Left lobe of liver (tissue), 2 donors: ENCODE measurements at regions not wholly inside any gene's neighbourhood (a gene's known extent, or its start where the extent isn't known, plus 50 kb on each side); places are given as distances from the start of the nearest gene placed in this dataset.
"Not testable (repeated sequence)": the region's sequence is repeated elsewhere in the genome, so short reads cannot be mapped to it uniquely, and the experiment has no call there.

Experiments
- ATAC-seq: fragments of 200-7000 bp; cut with Tn5 transposase; one replicate; pipeline ENCODE4 v1.9.1; 2020; ENCODE audit warnings: mild to moderate bottlenecking, moderate library complexity
- DNase-seq: peaks from one replicate; pipeline ENCODE4 v3.0.0-alpha.2; 2020; ENCODE audit warnings: low spot score
- donor health status: DM: no; HTN: no; CAD: no; lungs with moderate emphysema.
- donor health status: DM: no; HTN: yes; CAD: no.

DNA sequence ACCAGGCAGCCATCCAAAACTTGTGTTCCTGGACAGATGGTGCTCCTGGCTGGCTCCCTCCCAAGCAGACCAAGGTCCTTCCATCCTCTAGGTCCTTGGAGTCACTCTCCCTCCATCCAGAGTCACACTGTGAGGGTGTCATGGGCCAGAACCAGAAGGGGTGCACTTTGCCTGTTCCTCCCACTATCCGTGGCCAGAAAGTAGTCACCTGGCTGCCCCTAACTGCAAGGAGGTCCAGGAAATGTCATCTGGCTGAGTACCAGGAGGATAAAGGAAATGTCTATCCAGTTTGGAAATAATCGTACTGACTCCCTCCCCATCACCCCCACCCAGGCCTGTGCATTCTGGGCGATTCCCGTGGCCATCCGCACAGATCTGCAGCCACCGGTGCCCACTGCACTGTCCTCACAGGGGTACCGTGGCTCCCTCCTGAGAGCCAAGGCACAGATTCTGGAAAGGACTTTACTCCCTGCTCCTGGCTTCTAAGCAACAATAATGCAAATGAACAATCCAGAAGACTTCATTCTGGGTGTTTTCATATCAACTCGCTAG is 253.2 kb downstream of the NPHP4 start:
- DNase-seq = no peak
- ATAC-seq = no peak

GRCh38 chr1:5737081-5737480 is 255.1 kb downstream of the NPHP4 start:
- DNase-seq (no peak), ATAC-seq (no peak)

DNA sequence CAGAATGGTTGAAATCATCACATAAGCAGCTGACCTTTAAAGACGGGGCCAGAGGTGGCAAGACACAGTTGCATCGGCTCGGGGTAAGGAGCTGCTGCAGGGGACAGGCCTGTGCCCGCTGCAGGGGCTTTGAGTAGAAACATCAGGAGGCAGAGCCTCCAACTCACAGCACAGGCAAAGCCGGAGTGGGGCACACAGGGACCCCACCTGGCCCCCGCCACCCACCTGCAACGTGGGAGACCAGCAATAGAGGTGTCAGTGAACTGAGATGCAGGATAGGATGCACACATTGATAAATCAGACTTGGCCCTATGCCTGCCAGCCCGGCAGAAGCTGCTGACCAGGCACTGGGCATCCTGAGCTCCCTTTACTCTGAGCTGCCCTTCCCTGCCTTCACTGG is 257.2 kb downstream of the NPHP4 start:
- ATAC-seq (no peak), DNase-seq (no peak)

DNA sequence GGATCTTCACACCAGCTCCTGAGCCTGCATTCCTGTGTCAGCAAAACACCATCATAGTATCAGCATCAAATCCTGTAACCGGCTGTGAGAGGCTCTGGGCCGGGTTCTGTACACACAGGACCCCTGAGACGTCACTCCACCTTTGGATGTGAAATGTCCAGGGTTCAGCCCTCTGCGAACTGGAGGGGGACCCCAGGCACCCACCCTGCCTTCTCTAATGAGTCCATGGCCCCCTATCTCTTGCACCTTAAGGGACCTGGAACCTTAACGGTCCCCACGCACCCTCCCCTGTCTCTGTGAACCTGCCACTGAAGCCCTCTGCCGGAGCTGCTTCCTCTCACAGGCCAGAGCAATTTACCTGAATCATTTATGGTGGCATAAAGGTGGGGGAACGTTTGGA is 257.8 kb downstream of the NPHP4 start:
- ATAC-seq (no peak), DNase-seq (no peak)

- DNase-seq (no peak), ATAC-seq (no peak)
These were observed 258.6 kb downstream of the NPHP4 start for GRCh38 chr1:5733596-5733995.

- ATAC-seq (no peak), DNase-seq (no peak)
These were observed 261.2 kb downstream of the NPHP4 start for GRCh38 chr1:5731110-5731423.

GRCh38 chr1:5730272-5731109 is 261.7 kb downstream of the NPHP4 start:
- no peak for ATAC-seq
- DNase-seq = no peak

DNA sequence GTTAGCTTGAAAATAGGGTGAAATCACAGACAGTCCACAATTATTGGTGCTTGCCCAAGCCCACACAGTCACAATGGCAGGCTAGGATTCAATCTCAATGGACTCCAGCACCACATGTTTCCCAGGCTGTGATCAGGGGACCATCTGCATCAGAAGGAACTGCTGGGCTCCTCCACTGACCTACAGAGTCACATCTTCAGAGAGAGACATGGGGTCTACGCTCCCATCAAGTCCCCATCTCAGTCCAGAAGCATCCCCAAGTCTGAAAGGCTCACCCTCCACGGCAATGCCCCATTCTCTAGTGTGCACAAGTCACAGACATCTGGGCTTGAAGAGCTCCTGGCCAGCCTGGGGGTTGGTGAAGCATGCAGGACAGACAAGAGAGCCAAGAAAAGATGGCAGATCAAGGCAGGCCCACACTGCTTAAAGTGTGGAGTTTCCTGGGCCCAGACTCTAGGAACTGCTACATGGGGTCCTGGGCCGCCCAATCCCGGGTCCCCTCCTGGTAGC is 262.5 kb downstream of the NPHP4 start:
- no peak for ATAC-seq

DNA sequence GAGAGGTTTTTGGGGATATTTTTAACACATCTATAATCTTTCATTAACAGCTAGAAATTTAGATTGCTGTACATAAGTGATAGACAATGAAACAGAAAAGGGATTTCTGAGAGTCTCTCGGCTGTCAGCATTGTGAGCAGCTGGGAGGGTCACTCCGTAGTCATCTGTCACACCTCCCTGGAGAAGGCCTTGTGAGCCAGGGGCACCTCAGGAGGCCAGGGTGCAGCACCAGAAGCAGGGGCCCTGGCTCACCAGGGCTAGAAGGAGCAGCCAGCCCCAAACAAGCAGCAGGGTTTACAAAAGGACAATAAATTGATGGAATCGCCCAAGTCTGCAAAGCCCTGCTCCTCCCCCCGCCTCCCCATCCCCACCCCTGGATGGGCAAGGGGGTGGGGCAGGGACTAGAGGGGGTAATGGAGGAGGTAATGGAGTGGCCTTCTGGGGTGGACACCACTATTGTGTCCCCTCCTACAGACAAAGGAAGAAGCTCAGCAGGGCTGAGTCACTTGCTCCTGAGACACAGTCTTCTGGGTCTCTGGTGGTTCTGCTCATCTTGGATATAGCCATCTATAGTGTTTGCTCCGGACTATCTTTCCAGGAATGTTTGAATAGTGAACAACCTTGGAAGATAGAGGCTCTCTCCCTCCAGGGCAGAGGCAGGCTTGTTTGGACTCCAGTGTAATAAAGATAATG is 263.4 kb downstream of the NPHP4 start:
- no peak for ATAC-seq
- no peak for DNase-seq

More for the DNA sequence above, 262.5 kb downstream of the NPHP4 start:
- no peak for DNase-seq

GRCh38 chr1:5727871-5728643 is 264.2 kb downstream of the NPHP4 start:
- DNase-seq (no peak), ATAC-seq (no peak)

GRCh38 chr1:5727191-5727590 is 265.0 kb downstream of the NPHP4 start:
- ATAC-seq (no peak), DNase-seq (no peak)

DNA sequence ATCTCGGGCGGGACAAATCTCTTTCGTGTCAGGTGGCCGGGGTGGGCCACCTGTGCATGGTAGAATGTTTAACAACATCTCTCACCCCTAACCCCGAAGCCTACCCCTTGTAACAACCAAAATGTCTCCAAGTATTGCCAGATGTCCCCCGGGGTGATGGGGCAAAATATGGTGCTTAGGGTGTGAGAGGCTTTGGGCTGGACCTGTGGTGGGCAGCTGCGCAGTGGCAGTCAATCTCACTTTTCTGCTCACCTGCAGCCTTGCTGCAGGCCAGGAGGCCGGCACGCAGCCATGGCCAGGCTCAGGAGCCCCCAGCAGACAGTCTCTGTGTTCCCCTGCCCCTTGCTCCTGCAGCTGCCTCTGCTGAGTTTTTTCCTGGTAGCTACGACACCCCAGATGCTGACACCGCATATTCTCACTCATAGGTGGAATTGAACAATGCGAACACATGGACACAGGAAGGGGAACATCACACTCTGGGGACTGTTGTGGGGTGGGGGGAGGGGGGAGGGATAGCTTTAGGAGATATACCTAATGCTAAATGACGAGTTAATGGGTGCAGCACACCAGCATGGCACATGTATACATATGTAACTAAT is 265.5 kb downstream of the NPHP4 start:
- not testable (repeated sequence) for ATAC-seq, DNase-seq

DNA sequence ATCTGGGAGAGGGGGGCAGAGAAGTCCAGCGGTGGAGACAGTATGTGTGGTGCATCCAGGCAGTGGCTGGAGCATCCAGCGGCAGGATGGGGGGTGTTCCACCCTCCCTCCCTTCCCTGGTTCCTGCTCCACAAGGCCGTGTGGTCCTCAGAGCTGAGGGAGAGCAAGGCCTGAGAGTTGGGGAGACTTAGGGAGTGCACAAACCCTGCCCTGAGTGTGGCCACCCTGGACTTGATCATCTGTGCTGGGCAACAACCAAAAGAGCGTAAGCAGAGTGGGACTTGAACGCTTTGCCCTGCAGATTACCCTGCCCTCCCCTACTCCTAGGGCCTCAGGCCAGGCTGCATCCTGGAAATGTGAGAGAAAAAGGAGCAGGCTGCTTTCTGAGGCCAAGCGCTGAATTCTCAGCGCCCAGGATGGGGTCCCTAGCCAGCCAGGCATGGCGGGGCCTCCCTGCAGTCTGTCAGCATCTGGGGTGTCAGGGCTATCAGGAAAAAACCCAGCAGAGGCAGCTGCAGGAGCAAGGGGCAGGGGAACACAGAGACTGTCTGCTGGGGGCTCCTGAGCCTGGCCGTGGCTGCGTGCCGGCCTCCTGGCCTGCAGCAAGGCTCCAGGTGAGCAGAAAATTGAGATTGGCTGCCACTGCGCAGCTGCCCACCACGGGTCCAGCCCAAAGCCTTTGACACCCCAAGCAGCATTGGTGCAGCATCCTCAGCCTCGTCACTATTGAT is 266.2 kb downstream of the NPHP4 start:
- ATAC-seq (no peak), DNase-seq (no peak)

DNA sequence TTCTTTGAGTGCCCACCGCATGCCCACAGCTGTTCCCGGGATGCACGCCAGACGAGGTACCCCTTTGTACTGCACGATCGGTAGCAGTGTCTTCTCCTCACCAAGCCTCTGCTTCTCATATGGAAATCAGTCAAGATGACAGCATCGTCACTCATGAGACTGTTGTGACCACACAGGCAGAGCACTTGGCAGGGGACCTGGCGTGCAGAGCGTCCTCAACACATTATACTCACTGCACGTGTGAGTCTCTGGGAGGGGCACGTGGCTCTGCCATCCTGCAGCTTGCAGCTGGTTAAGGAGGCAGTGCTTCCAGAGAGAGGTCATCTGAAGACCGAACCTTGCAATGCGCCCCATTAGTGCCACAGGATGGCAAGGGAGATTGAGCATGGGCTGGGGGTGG is 266.8 kb downstream of the NPHP4 start:
- DNase-seq (no peak), ATAC-seq (no peak)

GRCh38 chr1:5724847-5725246 is 267.4 kb downstream of the NPHP4 start:
- ATAC-seq (no peak), DNase-seq (no peak)

GRCh38 chr1:5722635-5723164 is 269.5 kb downstream of the NPHP4 start:
- ATAC-seq = no peak
- no peak for DNase-seq

DNA sequence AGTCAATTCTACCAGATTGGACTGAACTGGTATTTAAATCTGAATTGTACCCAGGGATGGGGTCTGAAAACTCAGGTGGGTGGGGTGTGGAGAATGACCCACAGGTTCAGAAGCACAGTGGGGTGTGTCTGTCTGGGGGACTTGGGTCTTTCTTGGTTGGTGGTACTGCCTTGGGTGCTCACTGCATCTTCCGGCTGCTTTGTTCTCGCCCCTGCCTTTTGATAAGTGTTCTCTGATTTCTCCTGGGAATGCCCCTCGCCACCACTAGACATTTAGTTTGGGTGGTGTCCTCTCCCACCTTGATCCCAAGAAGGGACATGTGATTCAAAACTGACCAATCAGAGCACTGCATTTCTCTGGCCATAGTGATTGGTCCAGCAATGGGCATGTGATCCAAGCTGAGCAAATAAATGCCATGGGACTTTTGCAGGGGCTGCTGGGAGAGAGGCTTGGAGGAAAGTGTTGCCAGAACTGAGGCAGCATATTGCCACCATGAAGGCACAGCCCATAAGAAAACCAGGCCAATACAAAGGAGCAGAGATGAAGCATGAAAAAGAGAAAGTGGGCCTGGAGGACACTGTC is 270.5 kb downstream of the NPHP4 start:
- ATAC-seq (no peak), DNase-seq (no peak)

DNA sequence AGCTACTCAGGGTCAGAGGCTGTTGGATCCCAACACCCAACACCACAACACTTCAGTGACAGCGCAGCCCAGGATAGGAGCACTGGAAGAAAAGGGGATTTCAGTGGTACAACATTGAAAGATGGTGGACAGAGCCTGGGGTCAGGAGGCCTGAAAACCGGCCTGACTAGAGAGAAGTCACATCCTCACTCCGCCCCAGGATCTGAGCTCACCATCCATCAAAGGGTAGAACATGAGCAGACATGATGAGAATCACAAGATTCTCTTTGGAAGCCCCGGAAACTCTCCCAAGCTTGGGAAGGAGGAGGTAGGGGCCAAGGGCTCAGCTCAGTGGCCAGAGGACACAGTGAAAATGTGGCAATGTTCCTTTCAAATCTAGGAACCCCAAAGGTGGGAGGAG is 271.3 kb downstream of the NPHP4 start:
- ATAC-seq (no peak), DNase-seq (no peak)

- no peak for DNase-seq
- ATAC-seq = no peak
These were observed 271.7 kb downstream of the NPHP4 start for GRCh38 chr1:5720484-5720883.

- ATAC-seq (no peak), DNase-seq (no peak)
These were observed 272.2 kb downstream of the NPHP4 start for GRCh38 chr1:5720045-5720444.
